Astrocyte (in vitro differentiated cells and primary cell): ENCODE measurements at regions not wholly inside any gene's neighbourhood (a gene's known extent, or its start where the extent isn't known, plus 50 kb on each side); places are given as distances from the start of the nearest gene placed in this dataset.

ENCODE experiments used
- EZH2 ChIP-seq: IDR thresholded peaks from 2 replicates; pipeline ENCODE4 v1.6.1; 2012; ENCODE audit warnings: mild to moderate bottlenecking, low read length, inconsistent platforms; ENCODE audit not compliant: insufficient read depth
- TF ChIP-seq, protein P1 (sequence below): IDR thresholded peaks from 2 replicates; pipeline ENCODE4 v1.5.1; 2011; ENCODE audit warnings: low read depth, mild to moderate bottlenecking, inconsistent platforms, low read length, moderate library complexity; ENCODE audit not compliant: insufficient read depth

DNA sequence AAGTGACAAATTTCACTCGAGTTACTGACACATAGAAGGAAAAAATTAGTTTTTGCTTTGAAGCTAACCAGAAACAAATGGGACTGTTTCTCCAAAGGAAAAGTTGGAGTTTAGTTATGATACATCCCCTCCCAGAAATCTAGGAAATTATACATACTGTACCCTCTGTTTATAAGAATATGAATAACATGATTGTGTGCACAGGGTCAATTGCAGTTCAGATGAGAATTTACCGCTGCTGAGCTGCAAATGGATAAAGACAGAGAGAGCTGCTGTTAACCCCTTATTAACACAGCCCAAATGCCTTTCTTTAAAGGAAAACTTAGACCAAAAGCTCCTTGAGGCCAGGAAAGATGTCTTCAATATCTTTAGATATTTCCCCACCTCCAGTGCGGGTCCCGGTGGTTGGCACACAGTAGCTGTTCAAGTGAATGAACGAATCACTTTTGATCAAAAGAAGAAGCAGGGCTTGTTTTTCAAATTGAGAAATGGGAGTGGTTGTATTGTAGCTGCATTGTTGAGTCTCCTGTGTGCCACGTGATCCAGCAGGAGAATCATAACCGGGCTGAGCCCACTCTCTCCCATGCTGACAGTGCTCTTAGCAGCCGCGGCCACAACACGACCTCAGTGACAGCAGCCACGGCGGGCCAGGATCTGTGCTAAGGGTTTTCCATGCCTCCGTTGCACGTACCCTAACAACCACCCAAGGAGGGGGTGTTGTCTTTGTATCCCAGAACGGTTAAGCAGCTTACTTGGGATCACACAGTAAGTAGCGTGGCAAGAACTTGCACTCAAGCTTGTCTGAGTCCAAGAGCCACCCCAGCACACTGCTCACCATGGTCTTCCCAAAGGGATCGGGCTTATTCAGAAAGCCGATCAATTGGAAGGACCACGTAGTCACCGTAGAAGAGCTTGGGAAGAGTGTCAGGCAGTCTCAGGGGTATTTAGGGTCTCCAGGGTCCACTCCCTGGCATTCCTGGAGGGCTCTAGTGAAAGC lies 53.5 kb upstream of the BMP6 start:
- TF ChIP-seq, protein P1, sequence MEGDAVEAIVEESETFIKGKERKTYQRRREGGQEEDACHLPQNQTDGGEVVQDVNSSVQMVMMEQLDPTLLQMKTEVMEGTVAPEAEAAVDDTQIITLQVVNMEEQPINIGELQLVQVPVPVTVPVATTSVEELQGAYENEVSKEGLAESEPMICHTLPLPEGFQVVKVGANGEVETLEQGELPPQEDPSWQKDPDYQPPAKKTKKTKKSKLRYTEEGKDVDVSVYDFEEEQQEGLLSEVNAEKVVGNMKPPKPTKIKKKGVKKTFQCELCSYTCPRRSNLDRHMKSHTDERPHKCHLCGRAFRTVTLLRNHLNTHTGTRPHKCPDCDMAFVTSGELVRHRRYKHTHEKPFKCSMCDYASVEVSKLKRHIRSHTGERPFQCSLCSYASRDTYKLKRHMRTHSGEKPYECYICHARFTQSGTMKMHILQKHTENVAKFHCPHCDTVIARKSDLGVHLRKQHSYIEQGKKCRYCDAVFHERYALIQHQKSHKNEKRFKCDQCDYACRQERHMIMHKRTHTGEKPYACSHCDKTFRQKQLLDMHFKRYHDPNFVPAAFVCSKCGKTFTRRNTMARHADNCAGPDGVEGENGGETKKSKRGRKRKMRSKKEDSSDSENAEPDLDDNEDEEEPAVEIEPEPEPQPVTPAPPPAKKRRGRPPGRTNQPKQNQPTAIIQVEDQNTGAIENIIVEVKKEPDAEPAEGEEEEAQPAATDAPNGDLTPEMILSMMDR: no peak
- TF ChIP-seq EZH2: no peak
